RWPE2 (cell line): ENCODE measurements at regions not wholly inside any gene's neighbourhood (a gene's known extent, or its start where the extent isn't known, plus 50 kb on each side); places are given as distances from the start of the nearest gene placed in this dataset.
"Not testable (repeated sequence)": the region's sequence is repeated elsewhere in the genome, so short reads cannot be mapped to it uniquely, and the experiment has no call there.

Source experiments
- ATAC-seq: fragments of 200-7000 bp; cut with Tn5 transposase; 3 replicates; pipeline ENCODE4 v1.9.1; 2021; ENCODE audit warnings: low read depth
- DNase-seq: peaks from one replicate; pipeline ENCODE4 v3.0.0-alpha.2; 2020; ENCODE audit warnings: low spot score
- H3K27ac ChIP-seq: fragments of 450-650 bp; 2 replicates; pipeline ENCODE4 v1.5.1; 2017; ENCODE audit warnings: mild to moderate bottlenecking; ENCODE audit not compliant: poor library complexity, severe bottlenecking
- H3K27me3 ChIP-seq: fragments of 250-450 bp; sonication (Bioruptor Pico); 2 replicates; pipeline ENCODE4 v1.5.1; 2021; ENCODE audit warnings: mild to moderate bottlenecking, moderate library complexity; ENCODE audit not compliant: insufficient read depth, poor library complexity, severe bottlenecking
- H3K36me3 ChIP-seq: fragments of 250-450 bp; sonication (Bioruptor Pico); 2 replicates; pipeline ENCODE4 v1.5.1; 2020; ENCODE audit warnings: low read depth, mild to moderate bottlenecking, moderate library complexity
- H3K4me1 ChIP-seq: fragments of 250-450 bp; sonication (Bioruptor Pico); 2 replicates; pipeline ENCODE4 v1.5.1; 2021; ENCODE audit warnings: mild to moderate bottlenecking, moderate library complexity; ENCODE audit not compliant: insufficient read depth, poor library complexity, severe bottlenecking
- H3K4me3 ChIP-seq: fragments of 250-450 bp; sonication (Bioruptor Pico); 2 replicates; pipeline ENCODE4 v1.5.1; 2021; ENCODE audit warnings: mild to moderate bottlenecking, moderate library complexity; ENCODE audit not compliant: severe bottlenecking
- H3K9me3 ChIP-seq: fragments of 250-450 bp; sonication (Bioruptor Pico); 2 replicates; pipeline ENCODE4 v1.5.1; 2021; ENCODE audit warnings: mild to moderate bottlenecking, moderate library complexity; ENCODE audit not compliant: severe bottlenecking
- TF ChIP-seq, protein P1 (sequence below): fragments of 450-650 bp; IDR thresholded peaks from one replicate; pipeline ENCODE4 v1.5.1; 2017; ENCODE audit warnings: mild to moderate bottlenecking, moderate library complexity; ENCODE audit not compliant: poor library complexity, severe bottlenecking

DNA sequence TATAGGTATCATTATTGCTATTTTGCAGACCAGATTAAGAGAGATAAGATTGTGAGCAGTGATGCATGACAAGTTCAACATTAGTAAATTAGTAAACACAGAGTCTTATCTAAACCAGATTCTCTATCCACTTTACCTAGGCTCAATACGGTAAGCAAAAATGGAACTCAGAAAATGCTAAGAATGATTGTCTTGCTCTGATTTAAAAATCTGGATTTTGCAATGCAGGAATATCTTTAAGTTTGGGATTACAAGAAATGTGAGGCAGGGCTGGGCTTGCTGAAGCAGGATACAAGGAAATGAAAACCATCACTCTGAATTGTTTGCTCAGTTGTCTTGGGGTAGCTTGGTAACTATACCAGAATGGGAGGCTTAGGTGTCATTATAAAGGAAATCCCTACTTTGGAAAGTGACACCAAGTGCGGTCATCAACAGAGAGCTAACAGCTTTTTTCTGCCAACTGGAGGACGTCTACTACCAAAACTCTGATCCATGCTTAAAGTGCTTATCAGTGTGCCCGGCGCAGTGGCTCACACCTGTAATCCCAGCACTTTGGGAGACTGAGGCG, 332.7 kb upstream of the RUNX1 start:
- TF ChIP-seq, protein P1, sequence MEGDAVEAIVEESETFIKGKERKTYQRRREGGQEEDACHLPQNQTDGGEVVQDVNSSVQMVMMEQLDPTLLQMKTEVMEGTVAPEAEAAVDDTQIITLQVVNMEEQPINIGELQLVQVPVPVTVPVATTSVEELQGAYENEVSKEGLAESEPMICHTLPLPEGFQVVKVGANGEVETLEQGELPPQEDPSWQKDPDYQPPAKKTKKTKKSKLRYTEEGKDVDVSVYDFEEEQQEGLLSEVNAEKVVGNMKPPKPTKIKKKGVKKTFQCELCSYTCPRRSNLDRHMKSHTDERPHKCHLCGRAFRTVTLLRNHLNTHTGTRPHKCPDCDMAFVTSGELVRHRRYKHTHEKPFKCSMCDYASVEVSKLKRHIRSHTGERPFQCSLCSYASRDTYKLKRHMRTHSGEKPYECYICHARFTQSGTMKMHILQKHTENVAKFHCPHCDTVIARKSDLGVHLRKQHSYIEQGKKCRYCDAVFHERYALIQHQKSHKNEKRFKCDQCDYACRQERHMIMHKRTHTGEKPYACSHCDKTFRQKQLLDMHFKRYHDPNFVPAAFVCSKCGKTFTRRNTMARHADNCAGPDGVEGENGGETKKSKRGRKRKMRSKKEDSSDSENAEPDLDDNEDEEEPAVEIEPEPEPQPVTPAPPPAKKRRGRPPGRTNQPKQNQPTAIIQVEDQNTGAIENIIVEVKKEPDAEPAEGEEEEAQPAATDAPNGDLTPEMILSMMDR, result no peak
- H3K27me3 ChIP-seq, result no peaks in the 10 kb centered on the region
- no peaks in the 10 kb centered on the region for H3K9me3 ChIP-seq
- DNase-seq (no peak), ATAC-seq (no peak)
- no peak overlapping the region for H3K4me3 ChIP-seq
- H3K27ac ChIP-seq, result no peak overlapping the region
- peaks cover 14% of the 10 kb centered on the region for H3K4me1 ChIP-seq
- H3K36me3 ChIP-seq, result no peaks in the 10 kb centered on the region

- ATAC-seq, H3K27ac ChIP-seq, H3K36me3 ChIP-seq, DNase-seq, H3K9me3 ChIP-seq, H3K4me3 ChIP-seq, H3K27me3 ChIP-seq: not testable (repeated sequence)
- peaks cover 15% of the 10 kb centered on the region for H3K4me1 ChIP-seq
Measured at GRCh38 chr21:35380304-35380703, 331.2 kb upstream of the RUNX1 start.

DNA sequence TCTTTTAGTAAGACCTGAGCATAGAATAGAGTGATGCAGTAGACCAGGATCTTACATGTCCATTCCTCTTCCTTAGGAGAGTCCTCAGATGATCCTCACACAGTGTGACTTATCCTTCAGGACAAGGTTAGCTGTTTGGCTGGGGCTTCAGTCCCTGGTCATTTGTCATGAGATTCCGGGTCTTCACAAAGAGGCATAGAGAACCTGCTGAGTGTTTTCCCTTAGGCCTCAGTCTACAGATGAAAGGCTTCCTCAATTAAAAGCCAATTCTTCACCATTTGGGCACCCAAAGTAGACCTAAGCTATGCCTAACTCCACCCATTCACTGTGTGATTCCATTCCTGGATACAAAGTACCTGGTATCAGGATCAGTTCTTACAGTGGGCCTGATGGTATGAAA, 329.8 kb upstream of the RUNX1 start:
- no peak for DNase-seq
- peaks cover 23% of the 10 kb centered on the region for H3K4me1 ChIP-seq
- H3K4me3 ChIP-seq, result no peak overlapping the region
- ATAC-seq, result no peak
- no peaks in the 10 kb centered on the region for H3K36me3 ChIP-seq
- H3K9me3 ChIP-seq, result no peaks in the 10 kb centered on the region
- no peak overlapping the region for H3K27ac ChIP-seq
- TF ChIP-seq, protein P1, result no peak
- H3K27me3 ChIP-seq, result no peaks in the 10 kb centered on the region

- H3K36me3 ChIP-seq, result no peaks in the 10 kb centered on the region
- DNase-seq, result no peak
- H3K9me3 ChIP-seq, result no peaks in the 10 kb centered on the region
- no peaks in the 10 kb centered on the region for H3K27me3 ChIP-seq
- no peak overlapping the region for H3K4me3 ChIP-seq
- TF ChIP-seq, protein P1, result no peak
- peaks cover 23% of the 10 kb centered on the region for H3K4me1 ChIP-seq
- ATAC-seq, result peak; percentile 49; the same call in 2 of the 3 replicates
- H3K27ac ChIP-seq, result peak overlapping the region; percentile 69
Measured at GRCh38 chr21:35377505-35378090, 328.5 kb upstream of the RUNX1 start.

DNA sequence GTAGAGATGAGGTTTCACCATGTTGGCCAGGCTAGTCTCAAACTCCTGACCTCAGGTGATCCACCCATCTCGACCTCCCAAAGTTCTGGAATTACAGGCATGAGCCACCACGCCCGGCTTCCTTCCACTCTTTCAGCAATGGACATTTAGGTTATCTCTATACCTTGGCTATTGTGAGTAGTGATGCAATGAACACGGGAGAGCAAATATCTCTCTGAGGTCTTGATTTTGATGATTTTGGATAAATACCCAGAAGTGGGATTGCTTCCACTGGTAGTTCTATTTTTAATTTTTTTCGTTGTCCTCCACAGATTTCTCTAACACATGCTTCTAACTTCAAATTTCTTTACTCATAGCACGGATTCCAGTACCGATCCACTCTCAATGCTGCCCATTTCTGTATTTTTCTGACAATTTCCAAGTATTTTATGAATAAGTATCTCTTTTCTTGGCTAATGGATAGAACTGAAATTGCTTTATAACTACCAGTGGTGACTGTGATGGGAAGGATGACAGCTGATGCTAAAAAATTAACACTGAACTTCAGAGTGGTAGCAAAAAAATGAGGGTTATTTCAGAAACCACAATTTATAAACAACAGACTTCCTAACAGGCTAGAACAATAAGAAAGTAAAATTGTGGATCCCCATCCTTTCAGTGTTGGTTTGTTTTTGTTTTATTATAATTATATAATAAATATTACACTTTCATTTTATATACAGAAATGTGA, 327.5 kb upstream of the RUNX1 start:
- Histone ChIP-seq H3K27ac (peak overlapping the region; percentile 69), H3K4me3 (no peak overlapping the region), H3K36me3 (no peaks in the 10 kb centered on the region), H3K9me3 (no peaks in the 10 kb centered on the region), H3K4me1 (peaks cover 23% of the 10 kb centered on the region), H3K27me3 (no peaks in the 10 kb centered on the region)
- TF ChIP-seq, protein P1, result no peak
- DNase-seq, result no peak
- no peak for ATAC-seq
